ENCODE measurements at regions not wholly inside any gene's neighbourhood (a gene's known extent, or its start where the extent isn't known, plus 50 kb on each side); places are given as distances from the start of the nearest gene placed in this dataset.

DNA sequence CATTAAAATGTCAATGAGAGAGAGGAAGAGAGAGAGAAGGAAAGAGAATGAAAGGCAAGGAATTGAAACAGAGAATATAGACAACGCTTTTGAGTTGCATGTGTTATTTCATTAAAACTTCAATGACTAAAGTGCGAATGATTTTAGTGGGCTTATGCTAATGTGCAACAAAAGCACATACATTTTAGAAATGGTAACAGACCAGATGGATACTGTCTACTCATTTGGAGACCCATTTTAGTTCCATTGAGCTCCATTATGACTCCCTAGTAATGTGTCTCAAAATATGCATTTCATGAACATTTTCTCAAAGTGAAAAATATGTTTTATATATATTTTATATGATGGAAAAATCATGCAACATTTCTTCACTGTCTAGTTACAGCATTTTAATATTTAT, 622.2 kb upstream of the GCFC2 start:
- TF ChIP-seq, protein P1, sequence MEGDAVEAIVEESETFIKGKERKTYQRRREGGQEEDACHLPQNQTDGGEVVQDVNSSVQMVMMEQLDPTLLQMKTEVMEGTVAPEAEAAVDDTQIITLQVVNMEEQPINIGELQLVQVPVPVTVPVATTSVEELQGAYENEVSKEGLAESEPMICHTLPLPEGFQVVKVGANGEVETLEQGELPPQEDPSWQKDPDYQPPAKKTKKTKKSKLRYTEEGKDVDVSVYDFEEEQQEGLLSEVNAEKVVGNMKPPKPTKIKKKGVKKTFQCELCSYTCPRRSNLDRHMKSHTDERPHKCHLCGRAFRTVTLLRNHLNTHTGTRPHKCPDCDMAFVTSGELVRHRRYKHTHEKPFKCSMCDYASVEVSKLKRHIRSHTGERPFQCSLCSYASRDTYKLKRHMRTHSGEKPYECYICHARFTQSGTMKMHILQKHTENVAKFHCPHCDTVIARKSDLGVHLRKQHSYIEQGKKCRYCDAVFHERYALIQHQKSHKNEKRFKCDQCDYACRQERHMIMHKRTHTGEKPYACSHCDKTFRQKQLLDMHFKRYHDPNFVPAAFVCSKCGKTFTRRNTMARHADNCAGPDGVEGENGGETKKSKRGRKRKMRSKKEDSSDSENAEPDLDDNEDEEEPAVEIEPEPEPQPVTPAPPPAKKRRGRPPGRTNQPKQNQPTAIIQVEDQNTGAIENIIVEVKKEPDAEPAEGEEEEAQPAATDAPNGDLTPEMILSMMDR (IDR thresholded peaks at IDR 0.05), result no peak
- TF ChIP-seq POLR2A (IDR thresholded peaks at IDR 0.05), result no peak
